ENCODE measurements at regions not wholly inside any gene's neighbourhood (a gene's known extent, or its start where the extent isn't known, plus 50 kb on each side); places are given as distances from the start of the nearest gene placed in this dataset.

GRCh38 chr21:32894321-32894720 lies 122.8 kb upstream of the PAXBP1 start:
- no peak for TF ChIP-seq CTCF (IDR thresholded peaks at IDR 0.05; ENCODE audit: insufficient read depth, low read depth, low read length)
- no peak for TF ChIP-seq EZH2 (IDR thresholded peaks at IDR 0.05; ENCODE audit: insufficient read depth, low read length)
